Stomach (tissue), 4 donors: ENCODE measurements at regions not wholly inside any gene's neighbourhood (a gene's known extent, or its start where the extent isn't known, plus 50 kb on each side); places are given as distances from the start of the nearest gene placed in this dataset.

Experiments used
- POLR2A ChIP-seq, 4 donors: fragments of 450-650 bp; IDR thresholded peaks; one replicate each; pipeline ENCODE4 v1.6.1; 2016; ENCODE audit warnings: antibody characterized with exemption in 4 of 4, control low read depth in 2 of 4, mild to moderate bottlenecking in 1 of 4, moderate library complexity in 1 of 4
- TF ChIP-seq, protein P1 (sequence below), 7 experiments: fragments of 450-650 bp in 4 of 7; fragments of 200-600 bp in 3 of 7; sonication (generic) in 3 of 7; IDR thresholded peaks; one replicate each; pipeline ENCODE4 v1.5.1; 2016 to 2019; ENCODE audit warnings: antibody characterized with exemption in 7 of 7, control low read depth in 2 of 7, mild to moderate bottlenecking in 1 of 7

DNA sequence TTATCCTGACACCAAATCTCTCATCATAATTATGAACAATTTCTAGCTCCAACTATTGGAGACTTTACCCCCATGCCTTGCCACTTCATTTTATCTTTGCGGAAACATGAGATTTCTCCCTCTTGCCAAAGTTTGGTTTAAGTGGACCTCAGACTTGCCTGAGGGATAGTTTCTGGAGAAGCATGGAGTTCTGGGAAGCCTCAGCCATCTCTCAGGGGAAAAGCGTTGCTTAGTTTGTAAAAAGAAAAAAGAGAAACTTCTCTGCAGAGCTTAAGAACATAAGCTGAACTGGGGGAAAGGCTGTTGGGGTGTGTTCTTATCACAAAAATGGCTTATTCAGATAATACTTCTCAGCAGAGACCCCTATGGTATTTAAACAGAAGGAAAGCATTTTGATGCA, 347.4 kb upstream of the ADAMTS9 start:
- TF ChIP-seq, protein P1, sequence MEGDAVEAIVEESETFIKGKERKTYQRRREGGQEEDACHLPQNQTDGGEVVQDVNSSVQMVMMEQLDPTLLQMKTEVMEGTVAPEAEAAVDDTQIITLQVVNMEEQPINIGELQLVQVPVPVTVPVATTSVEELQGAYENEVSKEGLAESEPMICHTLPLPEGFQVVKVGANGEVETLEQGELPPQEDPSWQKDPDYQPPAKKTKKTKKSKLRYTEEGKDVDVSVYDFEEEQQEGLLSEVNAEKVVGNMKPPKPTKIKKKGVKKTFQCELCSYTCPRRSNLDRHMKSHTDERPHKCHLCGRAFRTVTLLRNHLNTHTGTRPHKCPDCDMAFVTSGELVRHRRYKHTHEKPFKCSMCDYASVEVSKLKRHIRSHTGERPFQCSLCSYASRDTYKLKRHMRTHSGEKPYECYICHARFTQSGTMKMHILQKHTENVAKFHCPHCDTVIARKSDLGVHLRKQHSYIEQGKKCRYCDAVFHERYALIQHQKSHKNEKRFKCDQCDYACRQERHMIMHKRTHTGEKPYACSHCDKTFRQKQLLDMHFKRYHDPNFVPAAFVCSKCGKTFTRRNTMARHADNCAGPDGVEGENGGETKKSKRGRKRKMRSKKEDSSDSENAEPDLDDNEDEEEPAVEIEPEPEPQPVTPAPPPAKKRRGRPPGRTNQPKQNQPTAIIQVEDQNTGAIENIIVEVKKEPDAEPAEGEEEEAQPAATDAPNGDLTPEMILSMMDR (IDR thresholded peaks at IDR 0.05), result no peak
- TF ChIP-seq POLR2A (IDR thresholded peaks at IDR 0.05), result no peak
